SK-N-SH treated with all-trans-retinoic acid at 6 μM for 48 hours (cell line): ENCODE measurements at regions not wholly inside any gene's neighbourhood (a gene's known extent, or its start where the extent isn't known, plus 50 kb on each side); places are given as distances from the start of the nearest gene placed in this dataset.

Experiments used
- ATAC-seq: fragments of 200-7000 bp; cut with Tn5 transposase; 3 replicates; pipeline ENCODE4 v1.9.1; 2020; ENCODE audit warnings: mild to moderate bottlenecking, moderate library complexity
- ARNTL ChIP-seq: fragments of 450-650 bp; formaldehyde crosslinking; IDR thresholded peaks from 2 replicates; pipeline ENCODE4 v1.5.0; 2020; ENCODE audit warnings: low read depth, mild to moderate bottlenecking, moderate library complexity, borderline replicate concordance
- CREB5 ChIP-seq: fragments of 250-450 bp; sonication (Bioruptor Pico); IDR thresholded peaks from 2 replicates; pipeline ENCODE4 v1.5.1; 2020; ENCODE audit warnings: low read depth, mild to moderate bottlenecking, moderate library complexity
- CSRNP3 ChIP-seq: fragments of 250-450 bp; sonication (Bioruptor Pico); IDR thresholded peaks from 2 replicates; pipeline ENCODE4 v1.5.1; 2021; ENCODE audit warnings: mild to moderate bottlenecking, moderate library complexity
- ESRRG ChIP-seq: fragments of 250-450 bp; sonication (Bioruptor Pico); IDR thresholded peaks from 2 replicates; pipeline ENCODE4 v1.6.1; 2021; ENCODE audit warnings: mild to moderate bottlenecking
- GLIS3 ChIP-seq: fragments of 250-450 bp; sonication (Bioruptor Pico); IDR thresholded peaks from 2 replicates; pipeline ENCODE4 v1.5.0; 2020; ENCODE audit warnings: mild to moderate bottlenecking, moderate library complexity
- PATZ1 ChIP-seq: fragments of 250-450 bp; sonication (Bioruptor Pico); IDR thresholded peaks from 2 replicates; pipeline ENCODE4 v1.8.0; 2020; ENCODE audit warnings: mild to moderate bottlenecking, moderate library complexity, borderline replicate concordance
- POU6F1 ChIP-seq: fragments of 250-450 bp; sonication (Bioruptor Pico); IDR thresholded peaks from 2 replicates; pipeline ENCODE4 v1.8.0; 2021; ENCODE audit warnings: low read depth, mild to moderate bottlenecking, moderate library complexity, borderline replicate concordance
- PPARA ChIP-seq: fragments of 250-450 bp; sonication (Bioruptor Pico); IDR thresholded peaks from 2 replicates; pipeline ENCODE4 v1.5.0; 2020; ENCODE audit warnings: mild to moderate bottlenecking, borderline replicate concordance
- RARB ChIP-seq: fragments of 250-450 bp; sonication (Bioruptor Pico); IDR thresholded peaks from 2 replicates; pipeline ENCODE4 v1.8.0; 2021; ENCODE audit warnings: mild to moderate bottlenecking, moderate library complexity
- SNAI2 ChIP-seq: fragments of 250-450 bp; sonication (Bioruptor Pico); IDR thresholded peaks from 2 replicates; pipeline ENCODE4 v1.5.0; 2020; ENCODE audit warnings: mild to moderate bottlenecking, moderate library complexity
- TCF4 ChIP-seq: fragments of 250-450 bp; sonication (Bioruptor Pico); IDR thresholded peaks from 2 replicates; pipeline ENCODE4 v1.8.0; 2021; ENCODE audit warnings: mild to moderate bottlenecking, moderate library complexity, borderline replicate concordance
- TOX ChIP-seq: fragments of 250-450 bp; sonication (Bioruptor Pico); IDR thresholded peaks from 2 replicates; pipeline ENCODE4 v1.8.0; 2021; ENCODE audit warnings: mild to moderate bottlenecking, moderate library complexity, borderline replicate concordance
- TSHZ2 ChIP-seq: fragments of 250-450 bp; sonication (Bioruptor Pico); IDR thresholded peaks from 2 replicates; pipeline ENCODE4 v1.5.0; 2020; ENCODE audit warnings: mild to moderate bottlenecking, moderate library complexity
- ZC3H10 ChIP-seq: fragments of 250-450 bp; sonication (Bioruptor Pico); IDR thresholded peaks from 2 replicates; pipeline ENCODE4 v1.5.1; 2021; ENCODE audit warnings: mild to moderate bottlenecking, moderate library complexity
- ZFP3 ChIP-seq: fragments of 250-450 bp; sonication (Bioruptor Pico); IDR thresholded peaks from 2 replicates; pipeline ENCODE4 v1.5.0; 2020; ENCODE audit warnings: mild to moderate bottlenecking, moderate library complexity
- ZFP30 ChIP-seq: fragments of 450-650 bp; formaldehyde crosslinking; IDR thresholded peaks from 2 replicates; pipeline ENCODE4 v1.5.0; 2022; ENCODE audit warnings: mild to moderate bottlenecking, moderate library complexity
- ZNF565 ChIP-seq: fragments of 450-650 bp; formaldehyde crosslinking; conservative IDR thresholded peaks from 2 replicates; pipeline ENCODE4 v1.5.0; 2020; ENCODE audit warnings: low read depth, mild to moderate bottlenecking, moderate library complexity
- ZNF70 ChIP-seq: fragments of 450-650 bp; formaldehyde crosslinking; IDR thresholded peaks from 2 replicates; pipeline ENCODE4 v1.5.0; 2020; ENCODE audit warnings: mild to moderate bottlenecking, moderate library complexity
- ZNF8 ChIP-seq: fragments of 450-650 bp; formaldehyde crosslinking; IDR thresholded peaks from 2 replicates; pipeline ENCODE4 v1.5.0; 2020; ENCODE audit warnings: mild to moderate bottlenecking, moderate library complexity

GRCh38 chr9:80144406-80144805 lies 572.6 kb downstream of the TLE4 start:
- ATAC-seq, result no peak
- no peak for TF ChIP-seq CSRNP3 (CRISPR knock-in tag)
- TF ChIP-seq GLIS3 (CRISPR knock-in tag), result no peak
- no peak for TF ChIP-seq ESRRG (CRISPR knock-in tag)
- no peak for TF ChIP-seq ZFP30 (CRISPR knock-in tag)
- no peak for TF ChIP-seq ARNTL (CRISPR knock-in tag)
- TF ChIP-seq ZFP3 (CRISPR knock-in tag), result no peak
- TF ChIP-seq TOX (CRISPR knock-in tag), result no peak
- TF ChIP-seq TSHZ2 (CRISPR knock-in tag), result no peak
- no peak for TF ChIP-seq SNAI2
- no peak for TF ChIP-seq ZNF70
- no peak for TF ChIP-seq ZNF565 (CRISPR knock-in tag)
- no peak for TF ChIP-seq ZNF8
- TF ChIP-seq PPARA, result no peak

GRCh38 chr9:80143899-80144298 lies 572.1 kb downstream of the TLE4 start:
- ATAC-seq, result no peak
- TF ChIP-seq RARB (CRISPR knock-in tag) (no peak), ZNF70 (no peak), POU6F1 (no peak), CSRNP3 (CRISPR knock-in tag) (no peak), ZNF565 (CRISPR knock-in tag) (no peak), CREB5 (CRISPR knock-in tag) (no peak), TCF4 (CRISPR knock-in tag) (no peak), TSHZ2 (CRISPR knock-in tag) (no peak)

- no peak for ATAC-seq
- TF ChIP-seq ZNF565 (CRISPR knock-in tag) (no peak), CSRNP3 (CRISPR knock-in tag) (no peak), PATZ1 (no peak), ZNF8 (no peak), CREB5 (CRISPR knock-in tag) (no peak), ZFP30 (CRISPR knock-in tag) (no peak), ZC3H10 (no peak), SNAI2 (no peak)
Observed at GRCh38 chr9:80134487-80134886, 562.7 kb downstream of the TLE4 start.
